B cell (primary cell): ENCODE measurements at regions not wholly inside any gene's neighbourhood (a gene's known extent, or its start where the extent isn't known, plus 50 kb on each side); places are given as distances from the start of the nearest gene placed in this dataset.

Experiments used
- ATAC-seq: fragments of 200-7000 bp; cut with Tn5 transposase; one replicate; pipeline ENCODE4 v1.10.0; 2021; ENCODE audit warnings: low read depth, mild to moderate bottlenecking, moderate number of reproducible peaks, moderate library complexity
- CTCF ChIA-PET: fragments of 350-600 bp; sonication (Branson Sonifier 250); formaldehyde crosslinking; loops from one replicate; lab custom pipeline; 2021; ENCODE audit warnings: antibody characterized with exemption, inconsistent platforms; lab: Charles Lee
- POLR2A ChIA-PET: fragments of 350-600 bp; sonication (Branson Sonifier 250); formaldehyde crosslinking; loops from one replicate; lab custom pipeline; 2021; ENCODE audit warnings: antibody characterized with exemption; lab: Charles Lee
- DNase-seq: peaks from one replicate; pipeline ENCODE4 v3.0.0; 2013
- H2AFZ ChIP-seq: 2 replicates; pipeline ENCODE4 v1.6.1; 2012; ENCODE audit warnings: mild to moderate bottlenecking, low read depth, low read length; ENCODE audit not compliant: insufficient read depth, poor library complexity, severe bottlenecking
- H3K27ac ChIP-seq, 2 donors: 1 replicate in 1 of 2; 2 replicates in 1 of 2; pipeline ENCODE4 v1.5.1; 2012 to 2013; ENCODE audit warnings: low read length in 2 of 2, mild to moderate bottlenecking in 2 of 2, moderate library complexity in 1 of 2
- H3K27me3 ChIP-seq, 4 experiments: fragments of 200-600 bp in 1 of 4; sonication (generic) in 1 of 4; replicated peaks in 1 of 4; 1 replicate in 2 of 4; 2 replicates in 2 of 4; pipeline versions ENCODE4 v1.6.1 to v1.7.0; 2013 to 2016; ENCODE audit warnings: low read length in 3 of 4, mild to moderate bottlenecking in 2 of 4, mixed read lengths in 1 of 4, moderate library complexity in 1 of 4; ENCODE audit not compliant: insufficient read depth in 4 of 4, control insufficient read depth in 3 of 4; ENCODE audit errors: control extremely low read depth in 1 of 4
- H3K36me3 ChIP-seq, 2 experiments: replicated peaks in 1 of 2; 1 replicate in 1 of 2; 2 replicates in 1 of 2; pipeline versions ENCODE4 v1.6.1 to v1.7.1; 2013; ENCODE audit warnings: low read length in 1 of 2; ENCODE audit not compliant: insufficient read depth in 2 of 2, control insufficient read depth in 1 of 2; ENCODE audit errors: control extremely low read depth in 1 of 2, extremely low read depth in 1 of 2
- H3K4me1 ChIP-seq, 2 donors: fragments of 200-600 bp in 1 of 2; sonication (generic) in 1 of 2; 1 replicate in 1 of 2; 2 replicates in 1 of 2; pipeline versions ENCODE4 v1.5.1 to v1.6.1; 2013 to 2017; ENCODE audit warnings: low read length in 2 of 2; ENCODE audit not compliant: control insufficient read depth in 2 of 2, insufficient read depth in 2 of 2
- H3K4me2 ChIP-seq: replicated peaks from 2 replicates; pipeline ENCODE3; 2012; ENCODE audit warnings: mild to moderate bottlenecking, low read depth, low read length; ENCODE audit not compliant: poor library complexity, severe bottlenecking
- H3K4me3 ChIP-seq, 5 experiments: fragments of 200-600 bp in 1 of 5; sonication (generic) in 1 of 5; 1 replicate in 3 of 5; 2 replicates in 2 of 5; pipeline versions ENCODE4 v1.5.1 to v1.7.0; 2011 to 2016; ENCODE audit warnings: low read length in 4 of 5, mild to moderate bottlenecking in 4 of 5, low read depth in 2 of 5, control low read depth in 1 of 5, moderate library complexity in 1 of 5; ENCODE audit not compliant: insufficient read depth in 1 of 5; ENCODE audit errors: control extremely low read depth in 1 of 5, extremely low read depth in 1 of 5
- H3K79me2 ChIP-seq: fragments of 200-600 bp; sonication (generic); one replicate; pipeline ENCODE4 v1.6.0; 2016; ENCODE audit warnings: low read length; ENCODE audit not compliant: control insufficient read depth, insufficient read depth
- H3K9ac ChIP-seq: fragments of 200-600 bp; sonication (generic); 2 replicates; pipeline ENCODE4 v1.6.1; 2017; ENCODE audit warnings: mild to moderate bottlenecking, low read length, moderate library complexity
- H3K9me3 ChIP-seq, 3 donors: one replicate each; pipeline versions ENCODE4 v1.6.1 to v1.7.1; 2013; ENCODE audit warnings: low read length in 2 of 3; ENCODE audit not compliant: control insufficient read depth in 2 of 3, insufficient read depth in 1 of 3; ENCODE audit errors: control extremely low read depth in 1 of 3
- H4K20me1 ChIP-seq: 2 replicates; pipeline ENCODE4 v1.6.0; 2012; ENCODE audit warnings: mild to moderate bottlenecking, low read length; ENCODE audit not compliant: insufficient read depth, control insufficient read depth, poor library complexity, severe bottlenecking
- H3K27ac Mint-ChIP-seq: one replicate; pipeline ENCODE4 v1.8.0; 2021; ENCODE audit warnings: mixed read lengths
- H3K27me3 Mint-ChIP-seq: one replicate; pipeline ENCODE4 v1.8.0; 2021; ENCODE audit warnings: mixed read lengths
- H3K4me1 Mint-ChIP-seq: one replicate; pipeline ENCODE4 v1.8.0; 2021; ENCODE audit warnings: mixed read lengths
- H3K4me3 Mint-ChIP-seq: one replicate; pipeline ENCODE4 v1.8.0; 2021; ENCODE audit warnings: mixed read lengths
- H3K9me3 Mint-ChIP-seq: one replicate; pipeline ENCODE4 v1.8.0; 2022; ENCODE audit warnings: mixed read lengths; ENCODE audit not compliant: insufficient read depth
- EZH2 ChIP-seq: IDR thresholded peaks from 2 replicates; pipeline ENCODE4 v1.6.1; 2012; ENCODE audit warnings: borderline replicate concordance, low read depth, mild to moderate bottlenecking, moderate library complexity, low read length; ENCODE audit not compliant: insufficient read depth, poor library complexity, severe bottlenecking
- whole genome bisulfite sequencing: methylation state at CpG from one replicate; pipeline ENCODE4 v1.1.5; 2013; ENCODE audit warnings: missing lambda C conversion rate; ENCODE audit not compliant: insufficient coverage; 5-methylcytosine and 5-hydroxymethylcytosine counted together
- intact Hi-C: fragments of 100-400 bp; cut with micrococcal nuclease; formaldehyde crosslinking; loops from one replicate; pipeline ENCODE4 v1.10.0; 2022
- TF ChIP-seq, protein P1 (sequence below): fragments of 200-600 bp; IDR thresholded peaks from one replicate; pipeline ENCODE4 v1.8.0; 2022; ENCODE audit warnings: antibody characterized with exemption, mild to moderate bottlenecking

GRCh38 chr4:8774071-8774470 is 97.6 kb downstream of the HMX1 start:
- POLR2A ChIA-PET = no interaction called here
- 72% methylated on average over 3 of the region's 10 CpGs for WGBS
- TF ChIP-seq, protein P1, sequence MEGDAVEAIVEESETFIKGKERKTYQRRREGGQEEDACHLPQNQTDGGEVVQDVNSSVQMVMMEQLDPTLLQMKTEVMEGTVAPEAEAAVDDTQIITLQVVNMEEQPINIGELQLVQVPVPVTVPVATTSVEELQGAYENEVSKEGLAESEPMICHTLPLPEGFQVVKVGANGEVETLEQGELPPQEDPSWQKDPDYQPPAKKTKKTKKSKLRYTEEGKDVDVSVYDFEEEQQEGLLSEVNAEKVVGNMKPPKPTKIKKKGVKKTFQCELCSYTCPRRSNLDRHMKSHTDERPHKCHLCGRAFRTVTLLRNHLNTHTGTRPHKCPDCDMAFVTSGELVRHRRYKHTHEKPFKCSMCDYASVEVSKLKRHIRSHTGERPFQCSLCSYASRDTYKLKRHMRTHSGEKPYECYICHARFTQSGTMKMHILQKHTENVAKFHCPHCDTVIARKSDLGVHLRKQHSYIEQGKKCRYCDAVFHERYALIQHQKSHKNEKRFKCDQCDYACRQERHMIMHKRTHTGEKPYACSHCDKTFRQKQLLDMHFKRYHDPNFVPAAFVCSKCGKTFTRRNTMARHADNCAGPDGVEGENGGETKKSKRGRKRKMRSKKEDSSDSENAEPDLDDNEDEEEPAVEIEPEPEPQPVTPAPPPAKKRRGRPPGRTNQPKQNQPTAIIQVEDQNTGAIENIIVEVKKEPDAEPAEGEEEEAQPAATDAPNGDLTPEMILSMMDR = no peak
- no peak for TF ChIP-seq EZH2

DNA sequence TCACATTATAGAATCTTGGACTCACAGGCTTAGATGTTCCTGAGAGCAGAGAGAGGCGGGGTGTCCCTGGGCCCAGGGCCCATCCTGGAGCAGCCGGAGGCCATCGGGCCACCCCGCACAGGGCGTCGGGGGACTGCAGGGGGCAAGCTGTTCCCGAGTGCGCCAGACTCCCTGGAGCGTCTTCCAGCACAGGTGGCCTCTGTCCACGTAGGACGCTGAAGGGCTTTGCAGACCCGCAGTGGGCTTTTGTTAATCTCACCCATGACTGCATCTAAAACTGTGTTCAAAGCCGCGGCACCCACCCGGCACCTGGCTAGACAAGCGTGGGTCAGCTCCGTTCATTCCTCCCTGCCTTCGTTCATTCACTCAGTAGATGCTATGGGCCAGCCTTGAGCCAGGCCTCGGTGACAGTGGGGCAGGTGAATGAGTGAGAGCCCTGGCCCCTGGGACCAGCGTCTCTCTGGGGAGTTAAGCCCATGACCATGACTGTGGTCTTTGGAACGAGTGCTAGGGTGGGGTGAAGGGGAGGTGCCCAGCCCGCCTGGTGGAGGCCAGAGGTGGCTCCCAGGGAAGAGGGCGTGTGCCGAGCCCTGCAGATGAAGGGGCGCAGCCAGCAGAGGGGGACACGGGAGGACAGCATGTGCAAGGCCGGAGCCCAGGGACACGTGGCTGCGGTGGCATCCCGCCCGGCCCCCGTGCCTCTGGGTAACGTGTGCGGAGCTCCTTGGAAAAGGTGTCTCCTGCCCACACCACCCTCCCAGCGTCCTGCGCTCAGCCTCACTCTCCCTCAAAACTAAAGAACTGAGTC is 98.3 kb downstream of the HMX1 start:
- no peak overlapping the region for H3K9ac ChIP-seq
- intact Hi-C loops = no loop called here
- ATAC-seq = no peak
- no peak for TF ChIP-seq EZH2
- TF ChIP-seq, protein P1 = no peak
- WGBS = 94% methylated on average over 36 of the region's 36 CpGs
- Mint-ChIP-seq H3K9me3 (no peaks in the 10 kb centered on the region), H3K27ac (no peak overlapping the region), H3K27me3 (no peaks in the 10 kb centered on the region), H3K4me1 (no peaks in the 10 kb centered on the region), H3K4me3 (no peak overlapping the region)
- H3K4me1 ChIP-seq = no peaks in the 10 kb centered on the region
- H3K36me3 ChIP-seq = no peaks in the 10 kb centered on the region
- H3K27ac ChIP-seq = no peak overlapping the region
- ChIA-PET CTCF (no interaction called here), POLR2A (no interaction called here)
- no peaks in the 10 kb centered on the region for H3K27me3 ChIP-seq
- H2AFZ ChIP-seq = no peak overlapping the region
- peaks cover 0 to 12% (median 0%) of the 10 kb centered on the region in 3 donors for H3K9me3 ChIP-seq
- no peaks in the 10 kb centered on the region for H3K79me2 ChIP-seq
- DNase-seq = no peak
- no peak overlapping the region for H3K4me2 ChIP-seq
- H4K20me1 ChIP-seq = no peaks in the 10 kb centered on the region
- no peak overlapping the region for H3K4me3 ChIP-seq

More at GRCh38 chr4:8774071-8774470, 97.6 kb downstream of the HMX1 start:
- Histone ChIP-seq H3K27me3 (no peaks in the 10 kb centered on the region), H3K4me2 (no peak overlapping the region), H3K27ac (no peak overlapping the region), H4K20me1 (no peaks in the 10 kb centered on the region), H3K9me3 (peaks cover 0 to 12% (median 0%) of the 10 kb centered on the region in 3 donors), H2AFZ (no peak overlapping the region), H3K79me2 (no peaks in the 10 kb centered on the region), H3K36me3 (no peaks in the 10 kb centered on the region), H3K4me1 (no peaks in the 10 kb centered on the region), H3K4me3 (no peak overlapping the region), H3K9ac (no peak overlapping the region)
- no peak for ATAC-seq
- CTCF ChIA-PET = no interaction called here
- Mint-ChIP-seq H3K4me3 (no peak overlapping the region), H3K9me3 (no peaks in the 10 kb centered on the region), H3K27me3 (no peaks in the 10 kb centered on the region), H3K4me1 (no peaks in the 10 kb centered on the region), H3K27ac (no peak overlapping the region)
- DNase-seq = no peak
- intact Hi-C loops = no loop called here
